K562 (cell line): ENCODE measurements at regions not wholly inside any gene's neighbourhood (a gene's known extent, or its start where the extent isn't known, plus 50 kb on each side); places are given as distances from the start of the nearest gene placed in this dataset.

Experiments
- ATAC-seq: fragments of 200-7000 bp; cut with Tn5 transposase; 3 replicates; pipeline ENCODE4 v1.9.1; 2020; ENCODE audit warnings: moderate library complexity
- BruUV-seq: library from RNA; stranded (reverse); fragments of 400-500 nt; replicated peaks from 2 replicates; lab custom pipeline; 2021; lab: Mats Ljungman, UMichigan
- CTCF ChIA-PET: fragments of 300-600 bp; formaldehyde crosslinking; extraction: SDS; loops from one replicate; lab custom pipeline; 2021; ENCODE audit warnings: low intra/inter-chr PET ratio; lab: Yijun Ruan, JAX
- POLR2A ChIA-PET: fragments of 300-600, 350-650 bp; sonication (Branson Sonifier 250); formaldehyde crosslinking; extraction: SDS; loops from one replicate; lab custom pipeline; 2021; ENCODE audit warnings: antibody characterized with exemption, inconsistent platforms; lab: Yijun Ruan, JAX
- DNase-seq, 4 experiments: peaks; one replicate each; pipeline versions ENCODE4 v3.0.0 to v3.0.0-alpha.2; 2011 to 2018; ENCODE audit warnings: low spot score in 3 of 4, mixed read lengths in 3 of 4; ENCODE audit errors: extremely low read depth in 1 of 4
- FAIRE-seq: peaks from 2 replicates; lab custom pipeline; 2011; peaks lifted over from hg19 to GRCh38; lab: Jason Lieb, UNC
- H2AFZ ChIP-seq: 2 replicates; pipeline ENCODE4 v1.6.0; 2011; ENCODE audit warnings: low read depth, low read length, control low read depth, inconsistent platforms
- H3K27ac ChIP-seq: fragments of 200-600 bp; 3 replicates; pipeline ENCODE4 v1.8.0; 2011; ENCODE audit warnings: low read depth, mild to moderate bottlenecking, control low read depth, inconsistent platforms, low read length, moderate library complexity, mixed read lengths; ENCODE audit errors: extremely low read depth
- H3K27me3 ChIP-seq, 2 experiments: fragments of 300-600 bp in 1 of 2; 2 replicates in 1 of 2; 3 replicates in 1 of 2; pipeline versions ENCODE4 v1.6.0 to v1.8.0; 2011; ENCODE audit warnings: inconsistent platforms in 2 of 2, low read length in 2 of 2, mild to moderate bottlenecking in 1 of 2, mixed read lengths in 1 of 2, moderate library complexity in 1 of 2; ENCODE audit not compliant: control insufficient read depth in 2 of 2, insufficient read depth in 2 of 2
- H3K36me3 ChIP-seq: fragments of 300-600 bp; 3 replicates; pipeline ENCODE4 v1.8.0; 2011; ENCODE audit warnings: mild to moderate bottlenecking, low read length, inconsistent platforms; ENCODE audit not compliant: control insufficient read depth, insufficient read depth
- H3K4me1 ChIP-seq, 2 experiments: fragments of 200-600 bp in 1 of 2; replicated peaks in 1 of 2; 2 replicates in 1 of 2; 3 replicates in 1 of 2; pipeline versions ENCODE4 v1.5.1 to v1.8.0; 2011; ENCODE audit warnings: inconsistent platforms in 2 of 2, low read length in 2 of 2, mild to moderate bottlenecking in 1 of 2, mixed read lengths in 1 of 2, moderate library complexity in 1 of 2; ENCODE audit not compliant: control insufficient read depth in 2 of 2, insufficient read depth in 2 of 2
- H3K4me2 ChIP-seq: 2 replicates; pipeline ENCODE4 v1.6.1; 2011; ENCODE audit warnings: low read length, control low read depth, inconsistent platforms, mixed read lengths; ENCODE audit not compliant: insufficient read depth
- H3K4me3 ChIP-seq: fragments of 200-600 bp; sonication (generic), shearing (Covaris generic); 2 replicates; pipeline ENCODE4 v1.5.1; 2016; ENCODE audit warnings: control low read depth, inconsistent platforms
- H3K79me2 ChIP-seq: fragments of 200-600 bp; 3 replicates; pipeline ENCODE4 v1.8.0; 2011; ENCODE audit warnings: low read length, inconsistent platforms; ENCODE audit not compliant: control insufficient read depth, insufficient read depth
- H3K9ac ChIP-seq, 2 experiments: 2 replicates each; pipeline versions ENCODE4 v1.6.0 to v1.6.1; 2011; ENCODE audit warnings: low read depth in 2 of 2, low read length in 2 of 2, control low read depth in 1 of 2, inconsistent platforms in 1 of 2, mild to moderate bottlenecking in 1 of 2, mixed read lengths in 1 of 2; ENCODE audit not compliant: insufficient read depth in 1 of 2
- H3K9me1 ChIP-seq: one replicate; pipeline ENCODE4 v1.6.0; 2011; ENCODE audit warnings: inconsistent platforms, mild to moderate bottlenecking, low read length, moderate library complexity; ENCODE audit not compliant: control insufficient read depth, insufficient read depth
- H3K9me3 ChIP-seq: replicated peaks from 2 replicates; pipeline ENCODE4 v1.5.1; 2011; ENCODE audit warnings: low read depth, low read length, inconsistent platforms; ENCODE audit not compliant: control insufficient read depth, insufficient read depth
- H4K20me1 ChIP-seq: replicated peaks from 2 replicates; pipeline ENCODE4 v1.6.1; 2011; ENCODE audit warnings: low read length, inconsistent platforms, mixed read lengths; ENCODE audit not compliant: control insufficient read depth, insufficient read depth
- ARID4B ChIP-seq: sonication (generic); formaldehyde crosslinking; IDR thresholded peaks from 2 replicates; pipeline ENCODE4 v1.8.0; 2022; ENCODE audit warnings: mild to moderate bottlenecking, missing genetic modification reagents
- FOXK1 ChIP-seq: sonication (generic); formaldehyde crosslinking; IDR thresholded peaks from 2 replicates; pipeline ENCODE4 v1.8.0; 2022; ENCODE audit warnings: missing genetic modification reagents, mild to moderate bottlenecking, borderline replicate concordance
- POU5F1 ChIP-seq: fragments of 150-350 bp; IDR thresholded peaks from 2 replicates; pipeline ENCODE4 v1.6.1; 2014; ENCODE audit warnings: borderline replicate concordance, low read length, low read depth, mild to moderate bottlenecking; ENCODE audit not compliant: partially characterized antibody
- PURB ChIP-seq: sonication (generic); formaldehyde crosslinking; IDR thresholded peaks from 2 replicates; pipeline ENCODE4 v1.9.0; 2021; ENCODE audit warnings: low read depth, mild to moderate bottlenecking, missing genetic modification reagents
- STAT5A ChIP-seq: IDR thresholded peaks from 2 replicates; pipeline ENCODE4 v1.6.1; 2012; ENCODE audit warnings: low read length, inconsistent platforms, borderline replicate concordance
- WGBS: fragments of 100-300 bp; shearing (Covaris generic); methylation state at CpG from one replicate; pipeline ENCODE4 v1.1.6; 2016; ENCODE audit warnings: low coverage, mixed read lengths; ENCODE audit not compliant: insufficient coverage; ENCODE audit errors: missing lambda C conversion rate; 5-methylcytosine and 5-hydroxymethylcytosine counted together
- in situ Hi-C: fragments of 300-500 bp; cut with MboI; formaldehyde crosslinking; loops from 4 replicates; pipeline ENCODE4 v1.15.0; 2018; ENCODE audit warnings: inconsistent platforms, mixed read lengths
- intact Hi-C: fragments of 100-400 bp; cut with micrococcal nuclease; formaldehyde crosslinking; loops from 2 replicates; pipeline ENCODE4 v1.14.2; 2022

GRCh38 chr5:71960195-71960594, 147.1 kb upstream of the MAP1B start (continued):
- TF ChIP-seq ARID4B (CRISPR knock-in tag): no peak

GRCh38 chr5:71961786-71962185, 145.5 kb upstream of the MAP1B start:
- Histone ChIP-seq H3K4me3 (no peak overlapping the region), H3K27me3 (peaks cover 0 to 6% of the 10 kb centered on the region in 2 experiments; a peak in 2 of 5 replicates), H2AFZ (no peak overlapping the region), H3K79me2 (no peaks in the 10 kb centered on the region), H3K4me2 (no peak overlapping the region), H3K9me3 (no peaks in the 10 kb centered on the region), H3K9me1 (no peaks in the 10 kb centered on the region), H3K27ac (no peak overlapping the region), H4K20me1 (no peaks in the 10 kb centered on the region; the same call in 1 of the 2 replicates), H3K4me1 (no peaks in the 10 kb centered on the region), H3K36me3 (no peaks in the 10 kb centered on the region)
- intact Hi-C loops: no loop called here
- POLR2A ChIA-PET: interaction anchor here (0.6 kb wide), 1 partner anchor 26 kb away, joined by 3 read pairs; no protein-coding TSS in a partner anchor
- in situ Hi-C loops: no loop called here
- CTCF ChIA-PET: no interaction called here
- FAIRE-seq (no peak), ATAC-seq (no peak), DNase-seq (no peak)
- no TSS peak for BruUV-seq
- 2% methylated on average over 7 of the region's 7 CpGs for WGBS
- no peak for TF ChIP-seq POU5F1
- no peak for TF ChIP-seq FOXK1
- TF ChIP-seq PURB: no peak
- TF ChIP-seq STAT5A: no peak
- TF ChIP-seq, all 486 proteins: peak for 0
- H3K9ac ChIP-seq: no peak overlapping the region
